Glutamatergic neuron (in vitro differentiated cells): ENCODE measurements at regions not wholly inside any gene's neighbourhood (a gene's known extent, or its start where the extent isn't known, plus 50 kb on each side); places are given as distances from the start of the nearest gene placed in this dataset.

Source experiments
- DNase-seq: peaks from one replicate; pipeline ENCODE4 v3.0.0; 2022
- H3K27ac Mint-ChIP-seq: one replicate; pipeline ENCODE4 v1.8.0; 2020; ENCODE audit warnings: mild to moderate bottlenecking, mixed read lengths, inconsistent platforms; ENCODE audit not compliant: unreplicated experiment
- H3K27me3 Mint-ChIP-seq: one replicate; pipeline ENCODE4 v1.8.0; 2020; ENCODE audit warnings: mild to moderate bottlenecking, moderate library complexity, mixed read lengths, inconsistent platforms; ENCODE audit not compliant: unreplicated experiment
- H3K36me3 Mint-ChIP-seq: one replicate; pipeline ENCODE4 v1.8.0; 2020; ENCODE audit warnings: mild to moderate bottlenecking, mixed read lengths, inconsistent platforms; ENCODE audit not compliant: unreplicated experiment
- H3K4me1 Mint-ChIP-seq: one replicate; pipeline ENCODE4 v1.8.0; 2020; ENCODE audit warnings: mild to moderate bottlenecking, low read depth, mixed read lengths, inconsistent platforms; ENCODE audit not compliant: unreplicated experiment
- H3K4me3 Mint-ChIP-seq: one replicate; pipeline ENCODE4 v1.8.0; 2020; ENCODE audit warnings: mild to moderate bottlenecking, mixed read lengths, inconsistent platforms; ENCODE audit not compliant: unreplicated experiment
- H3K9me3 Mint-ChIP-seq: one replicate; pipeline ENCODE4 v1.8.0; 2020; ENCODE audit warnings: mild to moderate bottlenecking, moderate library complexity, mixed read lengths, inconsistent platforms; ENCODE audit not compliant: unreplicated experiment
- CTCF ChIP-seq: fragments of 200-600 bp; sonication (generic); IDR thresholded peaks from one replicate; pipeline ENCODE4 v1.5.0; 2021; ENCODE audit not compliant: partially characterized antibody, unreplicated experiment

DNA sequence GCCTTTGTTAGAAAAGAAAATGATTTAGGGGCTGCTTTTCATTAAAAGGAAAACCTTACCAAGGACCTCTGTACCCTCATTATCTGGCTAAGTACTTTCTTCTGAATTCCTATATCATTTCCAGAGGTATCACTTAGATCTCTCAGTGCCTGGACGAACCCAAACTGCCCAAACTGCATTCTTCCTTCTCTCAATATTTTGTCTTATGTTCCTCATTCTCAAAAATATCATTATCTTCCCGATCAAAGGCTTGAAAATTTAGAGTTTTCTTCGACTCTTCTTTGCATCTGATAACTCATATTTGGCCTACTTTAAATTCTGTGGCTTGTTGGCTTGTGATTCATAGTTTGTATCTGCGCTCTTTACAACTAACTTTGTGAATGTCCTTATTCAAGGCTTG lies 136.7 kb upstream of the TAF11L2 start:
- Mint-ChIP-seq H3K4me1 (peaks cover 38% of the 10 kb centered on the region), H3K36me3 (no peaks in the 10 kb centered on the region), H3K27me3 (peaks cover 7% of the 10 kb centered on the region), H3K27ac (no peak overlapping the region), H3K4me3 (no peak overlapping the region), H3K9me3 (peaks cover 4% of the 10 kb centered on the region)
- DNase-seq = no peak
- TF ChIP-seq CTCF = no peak

DNA sequence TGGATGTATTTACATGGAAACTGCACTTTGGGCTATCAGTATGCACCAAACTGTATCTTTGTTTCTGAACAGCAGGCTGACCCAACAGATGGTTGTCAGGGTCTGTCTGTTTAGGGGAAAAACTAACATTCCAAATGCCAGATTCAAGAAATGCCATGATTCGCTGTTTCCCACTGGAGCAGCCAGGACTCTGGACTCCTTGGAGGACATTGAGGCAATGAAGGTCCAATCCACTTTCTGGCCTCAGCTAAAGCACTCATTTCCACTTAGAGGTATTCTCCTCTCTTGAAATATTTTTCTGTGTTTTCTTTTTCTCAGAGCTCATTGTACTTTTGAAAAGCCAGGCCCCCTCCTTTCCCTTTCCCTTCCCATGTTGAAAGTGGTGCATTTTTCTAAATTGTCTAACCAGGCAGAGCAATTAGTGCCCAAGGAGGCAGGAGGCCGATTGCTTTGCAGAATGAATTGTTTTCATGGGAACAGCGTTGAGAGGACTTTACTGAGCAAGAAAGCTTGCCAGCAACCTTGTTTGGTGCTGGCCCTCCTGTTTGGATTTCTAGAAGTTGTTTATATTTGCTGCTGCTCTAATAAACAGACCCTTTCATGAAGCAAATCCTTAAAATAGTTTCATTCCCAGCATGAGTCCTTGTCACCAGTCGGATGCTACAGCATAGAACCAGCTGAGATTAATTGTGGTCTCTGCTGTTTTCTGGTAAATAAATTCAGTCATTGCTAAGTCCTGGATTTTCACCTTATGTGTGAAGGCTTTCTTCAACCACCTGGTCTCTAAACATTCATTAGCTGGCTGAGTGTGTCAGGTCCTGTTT lies 132.8 kb upstream of the TAF11L2 start:
- peaks cover 10% of the 10 kb centered on the region for H3K27me3 Mint-ChIP-seq
- H3K4me1 Mint-ChIP-seq = peaks cover 43% of the 10 kb centered on the region

DNA sequence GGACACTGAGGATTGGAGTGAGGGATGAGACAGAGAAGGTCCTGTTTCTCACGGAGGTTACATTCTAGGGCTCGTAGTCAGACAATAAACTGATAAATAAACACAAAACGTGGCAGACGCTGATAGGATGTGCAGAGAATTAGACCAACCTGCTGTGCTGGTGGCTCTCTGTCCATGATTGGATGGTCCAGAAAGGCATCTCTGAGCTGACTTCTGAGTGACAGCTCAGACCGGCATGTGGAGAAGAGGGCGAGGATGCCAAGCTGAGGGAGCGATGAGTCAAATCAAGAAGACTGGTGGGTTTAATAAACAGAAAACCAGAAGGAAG lies 132.3 kb upstream of the TAF11L2 start:
- peaks cover 4% of the 10 kb centered on the region for H3K9me3 Mint-ChIP-seq
- H3K27me3 Mint-ChIP-seq = peaks cover 10% of the 10 kb centered on the region
- TF ChIP-seq CTCF = no peak
- DNase-seq = no peak
- H3K4me3 Mint-ChIP-seq = peak overlapping the region; percentile 22
- peaks cover 40% of the 10 kb centered on the region for H3K4me1 Mint-ChIP-seq
- no peaks in the 10 kb centered on the region for H3K36me3 Mint-ChIP-seq
- H3K27ac Mint-ChIP-seq = peak overlapping the region; percentile 89

More for the DNA sequence above, 132.8 kb upstream of the TAF11L2 start:
- no peak for TF ChIP-seq CTCF
- peak; percentile 25 for DNase-seq
- Mint-ChIP-seq H3K4me3 (peak overlapping the region; percentile 22), H3K36me3 (no peaks in the 10 kb centered on the region), H3K27ac (peak overlapping the region; percentile 89), H3K9me3 (peaks cover 4% of the 10 kb centered on the region)

GRCh38 chr5:17367256-17367840 lies 130.7 kb upstream of the TAF11L2 start:
- peak overlapping the region; percentile 67 for H3K27ac Mint-ChIP-seq
- H3K4me1 Mint-ChIP-seq = peaks cover 37% of the 10 kb centered on the region
- H3K36me3 Mint-ChIP-seq = no peaks in the 10 kb centered on the region
- no peak overlapping the region for H3K4me3 Mint-ChIP-seq
- DNase-seq = no peak
- H3K27me3 Mint-ChIP-seq = peaks cover 10% of the 10 kb centered on the region
- TF ChIP-seq CTCF = no peak
- H3K9me3 Mint-ChIP-seq = peaks cover 3% of the 10 kb centered on the region

DNA sequence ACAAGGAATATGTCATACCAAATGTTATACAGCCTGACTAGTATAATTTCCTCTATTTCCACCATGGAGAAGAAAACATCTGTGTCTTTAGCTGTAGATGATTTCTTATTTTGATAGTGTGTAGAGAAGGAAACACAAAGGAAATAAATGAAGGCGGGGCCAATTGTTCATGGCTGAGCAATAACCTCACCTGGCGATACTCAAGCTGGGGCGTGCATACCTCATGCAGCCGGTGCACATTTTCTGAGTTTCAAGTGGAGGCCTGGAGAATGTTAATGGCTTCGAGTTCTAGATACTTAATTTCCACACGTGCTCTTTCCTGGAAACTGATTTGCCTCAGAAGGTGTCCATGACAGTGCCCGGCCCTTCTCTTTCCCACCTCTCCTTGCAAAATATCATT lies 127.4 kb upstream of the TAF11L2 start:
- no peak overlapping the region for H3K27ac Mint-ChIP-seq
- TF ChIP-seq CTCF = no peak
- no peak for DNase-seq
- peaks cover 3% of the 10 kb centered on the region for H3K9me3 Mint-ChIP-seq
- H3K27me3 Mint-ChIP-seq = peaks cover 7% of the 10 kb centered on the region
- H3K4me1 Mint-ChIP-seq = peaks cover 29% of the 10 kb centered on the region
- H3K36me3 Mint-ChIP-seq = no peaks in the 10 kb centered on the region
- no peak overlapping the region for H3K4me3 Mint-ChIP-seq
